Pancreas (tissue), 10 donors: ENCODE measurements at regions not wholly inside any gene's neighbourhood (a gene's known extent, or its start where the extent isn't known, plus 50 kb on each side); places are given as distances from the start of the nearest gene placed in this dataset.

Source experiments
- ATAC-seq, 4 donors: fragments of 200-7000 bp; cut with Tn5 transposase; one replicate each; pipeline versions ENCODE4 v1.8.0 to v1.9.1; 2020; ENCODE audit warnings: mild to moderate bottlenecking in 4 of 4, moderate library complexity in 4 of 4
- DNase-seq, 6 donors: peaks; one replicate each; pipeline ENCODE4 v3.0.0-alpha.2; 2020
- FAIRE-seq: peaks from 2 replicates; lab custom pipeline; 2012; peaks lifted over from hg19 to GRCh38; lab: Jason Lieb, UNC
- H3K27ac ChIP-seq, 4 donors: fragments of 200-600 bp; sonication (generic); 1 replicate in 3 of 4; 2 replicates in 1 of 4; pipeline versions ENCODE4 v1.5.0 to v1.8.0; 2020
- H3K27me3 ChIP-seq, 4 donors: fragments of 200-600 bp; one replicate each; pipeline ENCODE4 v1.8.0; 2021
- H3K36me3 ChIP-seq, 3 donors: fragments of 200-600 bp; sonication (generic) in 1 of 3; one replicate each; pipeline versions ENCODE4 v1.5.0 to v1.8.0; 2020 to 2021
- H3K4me1 ChIP-seq, 3 donors: fragments of 200-600 bp; one replicate each; pipeline ENCODE4 v1.8.0; 2021
- H3K4me3 ChIP-seq, 4 donors: fragments of 200-600 bp; sonication (generic) in 2 of 4; one replicate each; pipeline versions ENCODE4 v1.5.0 to v1.8.0; 2020 to 2021
- H3K9me3 ChIP-seq, 4 donors: fragments of 200-600 bp; one replicate each; pipeline ENCODE4 v1.8.0; 2021
- CTCF ChIP-seq, 4 donors: fragments of 200-600 bp; sonication (generic) in 3 of 4; IDR thresholded peaks; one replicate each; pipeline versions ENCODE4 v1.5.0 to v1.8.0; 2021; ENCODE audit warnings: antibody characterized with exemption in 4 of 4
- WGBS, 2 donors: extraction: QIAGEN DNeasy Blood & Tissue Kit; methylation state at CpG; one replicate each; pipeline ENCODE4 v1.1.7; 2013; 5-methylcytosine and 5-hydroxymethylcytosine counted together
- intact Hi-C, 3 donors: fragments of 100-400 bp; cut with DNase I; formaldehyde crosslinking; loops; one replicate each; pipeline versions ENCODE4 v1.11.1 to v1.14.2; 2022
- donor health status: healthy with polysubstance abuse.
- donor health status: DM: no; HTN: no; CAD: no; lungs with moderate emphysema.
- donor health status: DM: no; HTN: no; CAD: no.
- donor health status: control.
- donor health status: control.
- donor health status: Bipolar disorder and iron deficiency.
- donor health status: DM: yes; HTN: yes; CAD: no.
- donor health status: DM: no; HTN: no; CAD: no.
- donor health status: DM: no; HTN: no; CAD: no.
- donor health status: DM: yes; HTN: yes; CAD: no.

DNA sequence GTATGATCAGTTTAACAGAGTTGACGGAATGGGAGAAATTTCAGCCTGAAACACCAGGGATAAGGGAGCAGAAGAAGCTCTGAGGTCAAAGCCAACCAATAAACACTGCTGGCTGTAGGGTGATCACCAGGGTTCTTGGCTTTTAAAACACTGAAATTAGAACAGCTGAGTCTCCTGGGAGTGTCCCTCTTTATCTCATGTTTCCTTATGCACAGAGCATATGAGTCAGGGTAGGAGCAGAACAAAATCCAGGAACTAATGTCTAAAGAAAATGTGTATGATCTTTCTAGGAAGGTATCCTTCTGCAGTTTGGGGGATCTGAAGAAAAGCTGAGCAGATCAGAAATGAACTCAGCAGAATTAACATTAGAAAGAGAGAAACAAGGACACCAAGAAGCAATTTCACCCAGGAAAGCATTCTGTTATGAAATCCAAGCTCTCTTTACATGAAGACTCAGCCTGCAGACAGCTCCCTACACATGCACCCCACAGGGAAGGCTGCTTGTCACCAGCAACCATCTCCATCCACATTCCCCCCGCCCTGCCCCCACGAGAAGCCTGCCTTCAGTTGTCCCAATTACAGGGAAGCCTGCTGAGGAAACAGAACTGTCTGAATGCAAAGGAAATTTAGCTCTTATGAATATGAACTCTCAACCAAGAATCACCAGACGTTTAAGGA is 469.7 kb downstream of the PDCD6IP start:
- no peak for FAIRE-seq
- no peaks in the 10 kb centered on the region for H3K4me1 ChIP-seq
- no peaks in the 10 kb centered on the region for H3K27me3 ChIP-seq
- no peak for DNase-seq
- no peaks in the 10 kb centered on the region for H3K36me3 ChIP-seq
- H3K4me3 ChIP-seq = no peak overlapping the region
- H3K27ac ChIP-seq = no peak overlapping the region
- H3K9me3 ChIP-seq = no peaks in the 10 kb centered on the region
- intact Hi-C loops = no loop called here
- WGBS, 2 donors = 52 to 62% methylated on average over 4 of the region's 4 CpGs
- no peak for ATAC-seq
- TF ChIP-seq CTCF (IDR thresholded peaks at IDR 0.05) = no peak

- Histone ChIP-seq H3K9me3 (no peaks in the 10 kb centered on the region), H3K4me3 (no peak overlapping the region), H3K4me1 (no peaks in the 10 kb centered on the region), H3K27ac (no peak overlapping the region), H3K27me3 (no peaks in the 10 kb centered on the region), H3K36me3 (no peaks in the 10 kb centered on the region)
- TF ChIP-seq CTCF (IDR thresholded peaks at IDR 0.05) = no peak
- ATAC-seq = no peak
- WGBS, 2 donors = 73 to 88% methylated on average over 1 to 2 of the region's 2 CpGs
- DNase-seq = no peak
- intact Hi-C loops = no loop called here
- no peak for FAIRE-seq
Observed at GRCh38 chr3:34275811-34276210, 477.4 kb downstream of the PDCD6IP start.

DNA sequence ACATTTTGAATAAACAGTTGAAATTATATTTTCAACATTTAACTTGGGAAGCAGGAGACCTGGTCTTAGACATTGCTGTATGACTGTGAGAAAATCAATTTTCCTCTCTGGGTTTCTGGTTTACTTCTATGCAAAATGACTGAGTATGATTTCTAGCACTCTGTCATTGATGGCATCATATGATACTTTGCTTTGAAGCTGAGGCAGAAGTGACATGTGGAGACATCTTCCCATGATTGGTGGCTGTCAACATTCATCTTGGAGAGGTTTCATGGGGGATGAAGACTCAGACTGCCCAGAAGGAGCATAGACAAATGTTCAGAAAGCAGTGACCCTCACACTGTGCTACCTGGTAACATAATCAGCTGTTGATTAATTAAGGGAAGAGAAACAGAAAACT is 477.9 kb downstream of the PDCD6IP start:
- intact Hi-C loops = no loop called here
- no peaks in the 10 kb centered on the region for H3K36me3 ChIP-seq
- FAIRE-seq = no peak
- ATAC-seq = no peak
- no peaks in the 10 kb centered on the region for H3K4me1 ChIP-seq
- TF ChIP-seq CTCF (IDR thresholded peaks at IDR 0.05) = no peak
- no peak for DNase-seq
- no peak overlapping the region for H3K27ac ChIP-seq
- H3K27me3 ChIP-seq = no peaks in the 10 kb centered on the region
- H3K9me3 ChIP-seq = no peaks in the 10 kb centered on the region
- H3K4me3 ChIP-seq = no peak overlapping the region

- Histone ChIP-seq H3K27ac (no peak overlapping the region), H3K27me3 (no peaks in the 10 kb centered on the region), H3K36me3 (no peaks in the 10 kb centered on the region), H3K4me1 (no peaks in the 10 kb centered on the region), H3K9me3 (no peaks in the 10 kb centered on the region), H3K4me3 (no peak overlapping the region)
- ATAC-seq (no peak), DNase-seq (no peak), FAIRE-seq (no peak)
- 46 to 67% methylated on average over 2 of the region's 2 CpGs for WGBS, 2 donors
- no peak for TF ChIP-seq CTCF (IDR thresholded peaks at IDR 0.05)
- intact Hi-C loops = no loop called here
Observed at GRCh38 chr3:34277110-34277509, 478.7 kb downstream of the PDCD6IP start.

GRCh38 chr3:34279901-34280300 is 481.5 kb downstream of the PDCD6IP start:
- no peak overlapping the region for H3K4me3 ChIP-seq
- WGBS, 2 donors = 61 to 74% methylated on average over 2 of the region's 2 CpGs
- no peaks in the 10 kb centered on the region for H3K36me3 ChIP-seq
- ATAC-seq (no peak), FAIRE-seq (no peak), DNase-seq (no peak)
- no peaks in the 10 kb centered on the region for H3K27me3 ChIP-seq
- TF ChIP-seq CTCF (IDR thresholded peaks at IDR 0.05) = no peak
- intact Hi-C loops = no loop called here
- H3K4me1 ChIP-seq = no peaks in the 10 kb centered on the region
- H3K27ac ChIP-seq = no peak overlapping the region
- no peaks in the 10 kb centered on the region for H3K9me3 ChIP-seq
